ENCODE measurements at regions not wholly inside any gene's neighbourhood (a gene's known extent, or its start where the extent isn't known, plus 50 kb on each side); places are given as distances from the start of the nearest gene placed in this dataset.
"Not testable (repeated sequence)": the region's sequence is repeated elsewhere in the genome, so short reads cannot be mapped to it uniquely, and the experiment has no call there.

GRCh38 chr3:13231781-13232666 is 158.8 kb upstream of the IQSEC1 start:
- DNase-seq: no peak
- in situ Hi-C loops (cut with MboI; ENCODE audit: low pct_unique_long_range_greater_than_20kb, low sequenced_read_pairs): no loop called here

- DNase-seq: peak; percentile 32
- in situ Hi-C loops (cut with MboI; ENCODE audit: low pct_unique_long_range_greater_than_20kb, low sequenced_read_pairs): no loop called here
Observed at GRCh38 chr3:13229273-13229949, 156.2 kb upstream of the IQSEC1 start.

- in situ Hi-C loops (cut with MboI; ENCODE audit: low pct_unique_long_range_greater_than_20kb, low sequenced_read_pairs): no loop called here
- DNase-seq: no peak
Observed at GRCh38 chr3:13228584-13228983, 155.4 kb upstream of the IQSEC1 start.

- in situ Hi-C loops (cut with MboI; ENCODE audit: low pct_unique_long_range_greater_than_20kb, low sequenced_read_pairs); DNase-seq: not testable (repeated sequence)
Observed at GRCh38 chr3:13228169-13228568, 154.9 kb upstream of the IQSEC1 start.

GRCh38 chr3:13227315-13228165 is 154.3 kb upstream of the IQSEC1 start:
- in situ Hi-C loops (cut with MboI; ENCODE audit: low pct_unique_long_range_greater_than_20kb, low sequenced_read_pairs): no loop called here
- DNase-seq: no peak

- no peak for DNase-seq
- in situ Hi-C loops (cut with MboI; ENCODE audit: low pct_unique_long_range_greater_than_20kb, low sequenced_read_pairs): no loop called here
Observed at GRCh38 chr3:13224967-13225366, 151.7 kb upstream of the IQSEC1 start.

- in situ Hi-C loops (cut with MboI; ENCODE audit: low pct_unique_long_range_greater_than_20kb, low sequenced_read_pairs): no loop called here
- no peak for DNase-seq
Observed at GRCh38 chr3:13223574-13224237, 150.5 kb upstream of the IQSEC1 start.

GRCh38 chr3:13222891-13223573 is 149.8 kb upstream of the IQSEC1 start:
- in situ Hi-C loops (cut with MboI; ENCODE audit: low pct_unique_long_range_greater_than_20kb, low sequenced_read_pairs): no loop called here

GRCh38 chr3:13222131-13222530 is 148.9 kb upstream of the IQSEC1 start:
- no peak for DNase-seq
- in situ Hi-C loops (cut with MboI; ENCODE audit: low pct_unique_long_range_greater_than_20kb, low sequenced_read_pairs): no loop called here

More at GRCh38 chr3:13222891-13223573, 149.8 kb upstream of the IQSEC1 start:
- DNase-seq: no peak

- no peak for DNase-seq
- in situ Hi-C loops (cut with MboI; ENCODE audit: low pct_unique_long_range_greater_than_20kb, low sequenced_read_pairs): no loop called here
Observed at GRCh38 chr3:13221491-13222061, 148.3 kb upstream of the IQSEC1 start.

GRCh38 chr3:13220991-13221390 is 147.8 kb upstream of the IQSEC1 start:
- no peak for DNase-seq
- in situ Hi-C loops (cut with MboI; ENCODE audit: low pct_unique_long_range_greater_than_20kb, low sequenced_read_pairs): no loop called here

GRCh38 chr3:13219902-13220296 is 146.7 kb upstream of the IQSEC1 start:
- in situ Hi-C loops (cut with MboI; ENCODE audit: low pct_unique_long_range_greater_than_20kb, low sequenced_read_pairs): no loop called here
- DNase-seq: no peak

GRCh38 chr3:13219077-13219901 is 146.1 kb upstream of the IQSEC1 start:
- in situ Hi-C loops (cut with MboI; ENCODE audit: low pct_unique_long_range_greater_than_20kb, low sequenced_read_pairs): no loop called here
- DNase-seq: no peak

- in situ Hi-C loops (cut with MboI; ENCODE audit: low pct_unique_long_range_greater_than_20kb, low sequenced_read_pairs): no loop called here
Observed at GRCh38 chr3:13218541-13218908, 145.3 kb upstream of the IQSEC1 start.

GRCh38 chr3:13217736-13218540 is 144.7 kb upstream of the IQSEC1 start:
- no peak for DNase-seq
- in situ Hi-C loops (cut with MboI; ENCODE audit: low pct_unique_long_range_greater_than_20kb, low sequenced_read_pairs): no loop called here

More at GRCh38 chr3:13218541-13218908, 145.3 kb upstream of the IQSEC1 start:
- DNase-seq: no peak

- in situ Hi-C loops (cut with MboI; ENCODE audit: low pct_unique_long_range_greater_than_20kb, low sequenced_read_pairs): no loop called here
- DNase-seq: no peak
Observed at GRCh38 chr3:13217253-13217652, 144.0 kb upstream of the IQSEC1 start.

Data from KBM-7 (cell line).